Endothelial cell of umbilical vein (primary cell): ENCODE measurements at regions not wholly inside any gene's neighbourhood (a gene's known extent, or its start where the extent isn't known, plus 50 kb on each side); places are given as distances from the start of the nearest gene placed in this dataset.

Experiments
- CTCF ChIP-seq, 2 donors: IDR thresholded peaks; 1 replicate in 1 of 2; 2 replicates in 1 of 2; pipeline ENCODE4 v1.5.1; 2011; ENCODE audit warnings: low read length in 2 of 2, mild to moderate bottlenecking in 2 of 2, moderate library complexity in 2 of 2, control low read depth in 1 of 2, inconsistent platforms in 1 of 2, low read depth in 1 of 2; ENCODE audit not compliant: insufficient read depth in 1 of 2; ENCODE audit errors: extremely low read depth in 1 of 2
- POLR2AphosphoS5 ChIP-seq: IDR thresholded peaks from 2 replicates; pipeline ENCODE4 v1.6.1; 2012; ENCODE audit warnings: low read depth, mild to moderate bottlenecking, control low read depth, low read length, moderate library complexity; ENCODE audit not compliant: insufficient read depth

DNA sequence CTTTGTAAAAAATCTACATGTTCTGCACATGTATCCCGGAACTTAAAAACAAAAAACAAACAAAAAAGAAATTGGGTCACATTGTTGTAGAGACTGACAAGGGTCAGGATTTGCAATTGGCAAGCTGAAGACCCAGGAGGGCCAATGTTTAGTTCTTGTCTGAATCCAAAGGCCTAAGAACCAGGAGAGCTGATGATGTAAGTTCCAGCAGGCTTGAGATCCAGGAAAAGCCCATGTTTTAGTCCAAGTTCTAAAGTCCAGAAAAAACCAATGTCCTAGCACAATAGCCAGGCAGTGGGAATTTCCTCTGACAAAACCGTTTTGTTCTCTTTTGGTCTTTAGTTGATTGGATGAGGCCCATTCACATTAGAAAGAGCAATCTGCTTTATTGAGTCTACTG, 244.9 kb downstream of the DMAC1 start:
- TF ChIP-seq CTCF (IDR thresholded peaks at IDR 0.05; ENCODE audit: extremely low read depth in 1 of 2, insufficient read depth in 1 of 2, low read depth in 1 of 2, low read length in 2 of 2) (no peak), POLR2AphosphoS5 (no peak)
